ENCODE measurements at regions not wholly inside any gene's neighbourhood (a gene's known extent, or its start where the extent isn't known, plus 50 kb on each side); places are given as distances from the start of the nearest gene placed in this dataset.

DNA sequence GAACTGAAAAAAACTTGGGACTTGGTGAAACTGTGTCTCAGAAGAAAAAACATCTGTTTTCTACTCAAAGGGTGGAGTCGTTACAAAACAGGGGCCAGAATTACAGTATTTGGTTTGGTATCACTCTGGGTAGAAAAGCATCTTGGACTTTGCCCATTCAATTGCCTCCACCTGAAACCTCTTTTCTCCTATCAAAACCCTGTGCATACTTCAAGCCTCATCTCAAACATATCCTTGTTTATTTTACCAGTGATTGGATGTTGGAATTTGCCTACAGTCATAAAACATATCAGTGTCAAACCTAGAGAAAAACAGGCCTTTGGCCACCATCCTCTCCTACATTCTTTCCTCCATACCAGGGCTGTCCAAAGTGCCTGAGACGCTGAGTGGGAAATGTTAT, 281.5 kb downstream of the PLPP3 start:
- Histone ChIP-seq H3K4me1 (replicated peaks) (peaks cover 14% of the 10 kb centered on the region), H3K9me3 (replicated peaks) (no peaks in the 10 kb centered on the region), H3K27ac (no peak overlapping the region), H3K4me3 (no peak overlapping the region), H3K27me3 (replicated peaks) (no peaks in the 10 kb centered on the region), H3K36me3 (no peaks in the 10 kb centered on the region)
- DNase-seq (ENCODE audit: low read depth in 1 of 2, low spot score in 2 of 2): no peak

DNA sequence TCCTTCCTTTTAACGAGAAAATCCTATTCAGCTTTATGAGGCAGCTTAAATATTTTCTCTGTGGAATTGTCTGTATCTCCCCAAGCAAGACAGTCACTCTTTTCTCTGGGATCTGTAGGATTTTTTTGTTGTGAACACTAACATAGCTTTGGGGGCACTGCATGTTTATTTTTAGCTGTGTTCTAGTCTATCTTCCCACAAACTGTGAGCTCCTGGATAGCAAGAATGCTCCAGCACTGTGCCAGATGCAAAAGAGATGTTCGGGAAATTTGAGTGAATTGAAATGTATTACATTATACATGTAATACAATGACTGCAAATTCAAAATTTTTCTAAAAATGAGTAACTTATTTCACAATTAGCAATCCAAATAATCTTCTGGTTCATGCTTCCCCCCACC, 282.2 kb downstream of the PLPP3 start:
- peaks cover 8% of the 10 kb centered on the region for H3K4me1 ChIP-seq (replicated peaks)
- H3K27ac ChIP-seq: no peak overlapping the region
- no peak for DNase-seq (ENCODE audit: low read depth in 1 of 2, low spot score in 2 of 2)
- H3K27me3 ChIP-seq (replicated peaks): no peaks in the 10 kb centered on the region
- H3K36me3 ChIP-seq: no peaks in the 10 kb centered on the region
- H3K9me3 ChIP-seq (replicated peaks): no peaks in the 10 kb centered on the region
- no peak overlapping the region for H3K4me3 ChIP-seq

DNA sequence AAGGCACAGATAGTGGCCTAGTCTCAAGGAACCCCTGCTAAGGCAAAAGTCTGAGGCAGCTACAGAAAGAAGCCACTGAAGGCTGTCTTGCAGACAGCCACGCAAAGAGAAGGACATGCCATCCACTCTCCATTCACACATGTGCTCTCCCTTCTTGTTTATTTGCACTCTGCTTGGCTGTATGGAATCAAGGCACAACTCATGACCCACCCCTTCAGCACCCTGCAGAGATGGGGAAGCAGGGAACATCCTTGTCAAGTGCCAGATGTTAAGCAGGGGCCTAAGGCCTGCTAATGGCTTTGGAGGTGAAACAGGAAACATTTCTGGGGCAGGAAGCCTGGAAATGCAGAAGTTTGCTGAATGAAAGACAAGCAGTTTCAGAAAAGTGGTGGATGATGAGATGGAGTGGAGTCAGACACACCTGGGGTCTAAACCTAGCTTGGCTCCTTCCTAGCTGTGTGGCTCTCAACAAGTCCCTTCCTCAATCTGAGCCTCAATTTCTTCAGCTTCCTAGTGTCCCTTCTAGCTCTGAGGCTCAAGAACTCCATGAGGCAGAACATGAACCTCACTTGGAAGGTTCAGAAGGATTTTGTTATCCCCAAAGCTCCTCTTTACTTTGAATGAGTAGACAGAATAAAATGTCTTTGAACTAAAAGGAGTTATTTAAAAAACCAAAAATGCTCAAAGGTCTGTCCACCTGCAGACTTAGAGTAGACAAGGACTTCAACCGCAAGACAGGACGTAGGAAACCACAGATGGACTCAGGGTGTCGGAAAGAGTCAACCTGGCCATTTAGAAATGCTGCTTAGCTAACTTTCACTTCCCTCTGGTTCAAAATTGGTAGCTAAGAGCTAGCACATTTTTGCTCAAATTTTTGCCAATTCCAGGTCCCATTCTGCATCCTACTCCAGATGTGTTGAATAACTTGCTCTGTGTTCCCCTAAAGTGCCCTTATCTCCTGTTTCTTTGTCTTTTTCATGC, 283.1 kb downstream of the PLPP3 start:
- peaks cover 10% of the 10 kb centered on the region for H3K4me1 ChIP-seq (replicated peaks)
- no peaks in the 10 kb centered on the region for H3K27me3 ChIP-seq (replicated peaks)
- no peak overlapping the region for H3K27ac ChIP-seq
- H3K9me3 ChIP-seq (replicated peaks): no peaks in the 10 kb centered on the region
- DNase-seq (ENCODE audit: low read depth in 1 of 2, low spot score in 2 of 2): no peak
- H3K36me3 ChIP-seq: no peaks in the 10 kb centered on the region
- no peak overlapping the region for H3K4me3 ChIP-seq

DNA sequence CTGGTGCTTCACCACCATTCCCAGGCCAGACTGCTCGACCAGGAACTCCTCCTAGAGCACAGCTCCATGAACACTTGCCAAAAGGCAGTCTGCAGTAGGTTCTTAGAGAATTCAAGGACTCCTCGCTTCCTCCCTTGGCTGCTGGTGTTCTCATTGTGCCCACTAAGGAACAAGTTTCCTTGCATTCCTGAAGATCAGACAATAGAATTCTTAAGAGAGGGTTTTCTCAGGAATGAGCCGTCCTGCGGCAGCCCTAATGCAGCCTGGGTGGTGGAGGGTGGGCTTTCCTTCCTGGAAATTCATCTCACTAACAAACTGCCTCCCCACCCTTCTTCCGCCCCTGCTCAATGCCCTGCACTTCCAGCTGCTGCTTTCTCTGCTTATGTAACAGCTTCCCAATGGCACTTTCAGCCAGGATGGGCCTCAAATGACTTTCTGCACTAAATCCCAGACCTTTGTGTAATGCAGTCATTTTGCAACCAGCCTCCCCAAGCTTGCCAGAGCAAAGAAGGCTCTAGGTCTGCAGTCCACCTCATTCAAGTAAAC, 287.9 kb downstream of the PLPP3 start:
- Histone ChIP-seq H3K4me1 (replicated peaks) (peaks cover 16% of the 10 kb centered on the region), H3K36me3 (no peaks in the 10 kb centered on the region), H3K4me3 (no peak overlapping the region), H3K9me3 (replicated peaks) (no peaks in the 10 kb centered on the region), H3K27me3 (replicated peaks) (no peaks in the 10 kb centered on the region), H3K27ac (peak overlapping the region; percentile 47)
- DNase-seq (ENCODE audit: low read depth in 1 of 2, low spot score in 2 of 2): peak; percentile 74 to 78

DNA sequence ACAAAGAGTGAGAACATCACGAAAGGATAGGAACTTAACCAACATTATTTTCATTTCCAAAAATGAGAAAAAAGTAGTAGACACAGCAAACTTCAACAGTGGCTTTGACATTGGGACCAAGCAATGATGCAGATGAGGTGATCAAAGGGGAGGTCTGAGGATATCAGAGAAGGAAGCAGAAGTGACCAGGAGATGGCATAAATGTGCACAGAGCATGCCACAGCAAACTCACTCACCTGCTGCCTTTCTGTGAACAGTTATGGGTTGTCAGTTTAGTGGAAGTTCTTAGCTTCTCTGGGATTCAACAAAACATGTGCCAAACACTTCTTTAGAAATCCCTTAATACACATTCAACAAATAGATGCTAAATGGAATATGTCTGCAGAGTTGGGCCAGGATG, 290.1 kb downstream of the PLPP3 start:
- no peak overlapping the region for H3K27ac ChIP-seq
- H3K9me3 ChIP-seq (replicated peaks): no peaks in the 10 kb centered on the region
- H3K4me3 ChIP-seq: no peak overlapping the region
- H3K27me3 ChIP-seq (replicated peaks): no peaks in the 10 kb centered on the region
- H3K36me3 ChIP-seq: no peaks in the 10 kb centered on the region
- H3K4me1 ChIP-seq (replicated peaks): peaks cover 16% of the 10 kb centered on the region
- no peak for DNase-seq (ENCODE audit: low read depth in 1 of 2, low spot score in 2 of 2)

DNA sequence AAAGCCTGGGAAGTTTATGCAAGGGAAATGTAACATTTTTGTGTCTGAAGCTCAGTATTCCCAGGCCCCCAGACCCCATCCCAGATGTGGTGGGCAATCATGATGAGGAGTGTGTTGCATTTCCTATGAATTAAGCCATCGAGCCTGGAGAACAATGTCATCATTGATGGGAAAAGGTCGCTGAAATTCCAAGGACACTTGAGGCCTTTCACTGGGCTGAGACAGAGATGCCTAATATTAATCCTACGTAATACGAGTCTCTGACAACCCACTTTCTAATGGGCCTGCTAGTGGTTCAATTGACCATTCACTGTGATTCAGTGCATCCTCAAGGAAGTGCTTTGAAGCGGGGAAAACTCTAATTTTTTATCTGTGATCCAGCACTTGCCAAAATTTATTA, 291.6 kb downstream of the PLPP3 start:
- no peaks in the 10 kb centered on the region for H3K27me3 ChIP-seq (replicated peaks)
- no peak overlapping the region for H3K4me3 ChIP-seq
- H3K9me3 ChIP-seq (replicated peaks): no peaks in the 10 kb centered on the region
- H3K27ac ChIP-seq: no peak overlapping the region
- peaks cover 16% of the 10 kb centered on the region for H3K4me1 ChIP-seq (replicated peaks)
- no peaks in the 10 kb centered on the region for H3K36me3 ChIP-seq
- no peak for DNase-seq (ENCODE audit: low read depth in 1 of 2, low spot score in 2 of 2)

DNA sequence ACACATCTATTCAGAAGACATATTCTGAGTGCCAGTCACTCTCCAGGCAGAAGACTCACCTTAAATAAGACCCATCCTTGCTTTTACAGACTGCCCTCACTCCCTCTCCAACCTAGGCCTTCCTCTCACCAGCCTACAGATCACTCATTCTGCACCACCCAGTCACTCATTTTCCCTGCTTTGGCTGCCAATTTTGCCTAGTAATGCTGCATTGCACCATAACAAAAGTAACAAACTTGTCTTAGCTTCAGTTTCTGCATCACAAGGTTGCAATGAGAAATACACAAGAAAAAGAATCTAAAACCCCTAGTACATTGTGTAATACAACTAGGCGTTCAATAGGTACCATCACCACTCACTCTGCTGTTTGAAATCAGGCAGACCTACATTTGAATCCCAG, 292.4 kb downstream of the PLPP3 start:
- no peak for DNase-seq (ENCODE audit: low read depth in 1 of 2, low spot score in 2 of 2)
- Histone ChIP-seq H3K9me3 (replicated peaks) (no peaks in the 10 kb centered on the region), H3K4me1 (replicated peaks) (peaks cover 13% of the 10 kb centered on the region), H3K4me3 (no peak overlapping the region), H3K27me3 (replicated peaks) (no peaks in the 10 kb centered on the region), H3K36me3 (no peaks in the 10 kb centered on the region), H3K27ac (no peak overlapping the region)

DNA sequence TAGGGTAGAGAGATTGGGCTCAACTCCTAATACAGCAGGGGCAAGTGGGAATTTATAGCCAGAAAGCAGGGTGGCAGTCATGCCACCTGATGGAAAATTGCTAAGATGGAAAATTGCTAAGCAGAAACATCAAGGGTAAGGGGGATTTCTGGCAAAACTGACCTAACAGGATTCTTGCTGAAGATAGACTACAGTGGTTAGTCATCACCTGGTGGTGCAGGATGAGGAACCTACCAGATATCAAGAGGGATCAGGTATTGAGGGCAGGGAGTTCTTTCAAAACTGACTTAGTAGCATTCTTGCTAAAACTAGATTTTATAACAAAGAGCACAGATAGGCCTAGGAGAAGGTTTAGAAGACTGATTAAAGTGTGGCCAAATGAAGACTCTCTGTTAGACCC, 292.9 kb downstream of the PLPP3 start:
- Histone ChIP-seq H3K36me3 (no peaks in the 10 kb centered on the region), H3K9me3 (replicated peaks) (no peaks in the 10 kb centered on the region), H3K27me3 (replicated peaks) (no peaks in the 10 kb centered on the region), H3K4me1 (replicated peaks) (peaks cover 8% of the 10 kb centered on the region), H3K4me3 (no peak overlapping the region), H3K27ac (no peak overlapping the region)
- DNase-seq (ENCODE audit: low read depth in 1 of 2, low spot score in 2 of 2): no peak

DNA sequence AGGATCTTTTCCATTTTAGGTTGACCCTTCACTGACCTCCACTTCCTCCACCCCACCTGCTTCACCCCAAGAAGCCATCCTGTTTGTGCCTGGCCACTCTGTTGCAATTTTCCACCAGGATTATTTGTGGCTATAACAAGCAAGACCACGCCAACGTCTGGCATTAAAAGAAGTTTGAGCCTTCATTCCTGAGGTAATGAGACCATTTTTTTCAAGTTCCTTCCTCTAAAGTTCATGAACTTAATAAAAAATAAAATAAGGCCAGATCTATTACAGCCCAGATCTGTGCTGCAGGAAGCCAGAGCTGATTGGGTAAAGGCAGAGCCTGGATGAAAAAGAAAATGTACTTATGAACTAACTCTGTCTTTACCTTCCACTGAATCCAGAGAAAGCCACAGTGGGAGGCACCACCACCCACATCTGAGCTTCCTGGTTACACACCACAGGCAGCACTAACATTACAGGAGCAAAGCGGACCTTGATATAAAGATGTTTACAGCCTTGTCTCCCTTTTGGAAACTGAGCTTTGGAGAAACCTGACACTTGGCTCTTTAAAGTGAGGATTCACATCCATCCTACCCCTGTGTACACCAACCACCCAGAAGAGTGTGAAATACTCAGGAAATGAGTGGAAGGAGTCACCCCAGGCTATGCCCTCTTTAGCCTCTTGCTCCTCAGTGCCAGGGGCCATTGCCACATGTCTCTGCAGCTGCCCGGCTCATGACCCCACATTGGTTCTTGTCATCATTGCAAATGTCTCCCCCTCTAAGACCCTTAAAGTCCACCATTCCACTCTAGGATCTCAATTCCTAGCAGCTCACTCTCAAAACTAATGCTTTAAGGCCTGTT, 293.6 kb downstream of the PLPP3 start:
- H3K27me3 ChIP-seq (replicated peaks): no peaks in the 10 kb centered on the region
- no peak for DNase-seq (ENCODE audit: low read depth in 1 of 2, low spot score in 2 of 2)
- no peak overlapping the region for H3K4me3 ChIP-seq
- H3K9me3 ChIP-seq (replicated peaks): no peaks in the 10 kb centered on the region
- H3K27ac ChIP-seq: no peak overlapping the region
- no peaks in the 10 kb centered on the region for H3K36me3 ChIP-seq
- H3K4me1 ChIP-seq (replicated peaks): peaks cover under 1% of the 10 kb centered on the region

DNA sequence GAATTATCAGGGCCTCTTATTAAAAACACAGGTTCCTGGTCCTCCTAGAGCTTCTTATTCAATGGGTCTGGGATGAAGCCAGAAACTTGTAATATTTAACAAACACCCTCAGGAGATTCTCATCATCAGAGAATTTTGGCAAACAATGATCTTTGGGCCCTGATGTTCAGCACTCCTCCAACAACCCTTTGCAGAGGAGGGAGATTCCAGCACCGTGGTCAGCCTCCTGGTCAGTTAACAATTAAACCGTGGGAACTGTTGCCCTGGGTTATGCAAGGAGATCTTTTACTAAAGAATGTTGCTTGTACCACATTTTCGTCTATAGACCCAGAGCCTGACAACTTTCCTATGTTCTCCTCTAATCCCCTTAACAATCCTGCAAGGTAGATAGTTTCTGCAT, 294.4 kb downstream of the PLPP3 start:
- H3K9me3 ChIP-seq (replicated peaks): no peaks in the 10 kb centered on the region
- DNase-seq (ENCODE audit: low read depth in 1 of 2, low spot score in 2 of 2): peak in 1 of 2 experiments; percentile 16
- no peaks in the 10 kb centered on the region for H3K36me3 ChIP-seq
- H3K4me1 ChIP-seq (replicated peaks): no peaks in the 10 kb centered on the region
- H3K27me3 ChIP-seq (replicated peaks): no peaks in the 10 kb centered on the region
- no peak overlapping the region for H3K27ac ChIP-seq
- H3K4me3 ChIP-seq: no peak overlapping the region

DNA sequence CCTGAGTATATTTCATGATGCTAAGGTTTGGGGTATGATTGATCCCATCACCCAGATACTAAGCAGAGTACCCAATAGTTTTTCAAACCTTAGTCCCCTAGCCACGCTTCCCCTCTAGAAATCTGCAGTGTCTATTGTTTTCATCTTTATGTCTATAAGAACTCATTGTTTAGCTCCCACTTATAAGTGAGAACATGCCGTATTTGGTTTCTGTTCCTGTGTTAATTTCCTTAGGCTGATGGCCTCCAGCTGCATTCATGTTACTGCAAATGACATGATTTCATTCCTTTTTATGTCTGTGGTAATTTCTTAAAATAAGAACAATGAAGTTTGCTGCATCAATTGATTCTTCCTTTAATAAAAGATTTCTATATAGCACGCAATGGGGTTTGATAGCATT, 301.3 kb downstream of the PLPP3 start:
- H3K36me3 ChIP-seq: no peaks in the 10 kb centered on the region
- no peak overlapping the region for H3K4me3 ChIP-seq
- no peak for DNase-seq (ENCODE audit: low read depth in 1 of 2, low spot score in 2 of 2)
- no peaks in the 10 kb centered on the region for H3K9me3 ChIP-seq (replicated peaks)
- H3K27me3 ChIP-seq (replicated peaks): no peaks in the 10 kb centered on the region
- H3K27ac ChIP-seq: no peak overlapping the region
- peaks cover 7% of the 10 kb centered on the region for H3K4me1 ChIP-seq (replicated peaks)

DNA sequence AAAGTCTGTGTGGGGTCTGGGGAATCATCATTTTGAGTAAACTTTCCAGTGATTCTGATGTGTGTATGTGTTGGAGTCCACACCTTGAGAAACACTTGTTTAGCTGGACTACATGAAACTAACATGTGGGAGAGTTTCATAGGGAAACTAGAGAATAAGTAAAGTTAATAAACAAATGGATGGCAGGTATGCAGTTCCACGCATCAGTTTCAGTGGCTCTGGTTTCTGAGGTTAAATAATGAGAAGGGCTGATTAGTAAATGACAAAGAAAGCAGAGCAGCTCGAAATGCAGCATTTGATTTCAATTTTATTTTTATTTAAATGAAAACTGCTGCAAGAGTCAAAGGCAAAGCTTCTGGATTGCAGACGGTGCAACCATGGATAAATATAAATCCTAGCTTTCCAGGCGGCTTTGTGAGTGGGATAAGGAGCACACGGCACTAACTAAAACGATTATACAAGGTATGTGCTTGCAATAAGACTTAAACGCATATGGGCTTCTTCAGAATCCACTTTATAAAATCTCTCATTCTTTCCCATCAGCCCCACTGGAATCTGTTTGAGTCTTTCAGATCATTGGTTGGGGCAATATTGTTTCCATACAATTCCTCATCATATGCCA, 310.7 kb downstream of the PLPP3 start:
- Histone ChIP-seq H3K27me3 (replicated peaks) (no peaks in the 10 kb centered on the region), H3K27ac (no peak overlapping the region), H3K4me3 (no peak overlapping the region)

DNA sequence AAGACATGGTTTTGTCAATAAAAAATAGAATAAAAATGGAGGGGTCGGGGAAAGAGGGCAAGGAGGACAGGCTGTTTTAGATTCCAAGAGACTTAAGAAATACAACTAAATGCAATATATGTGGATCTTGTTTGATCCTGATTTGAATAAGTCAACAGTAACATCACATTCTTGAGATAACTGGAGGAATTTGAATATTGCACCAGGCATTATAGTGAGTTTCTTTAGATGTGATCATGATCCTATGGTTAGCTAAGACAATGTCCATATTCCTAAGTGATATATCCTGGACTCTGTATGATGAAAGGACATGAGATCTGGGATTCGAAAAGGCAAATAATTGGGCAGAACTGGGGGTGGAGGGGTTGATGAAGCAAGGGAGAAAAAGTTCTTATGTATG, 311.8 kb downstream of the PLPP3 start:
- no peaks in the 10 kb centered on the region for H3K4me1 ChIP-seq (replicated peaks)
- no peak overlapping the region for H3K4me3 ChIP-seq
- H3K27me3 ChIP-seq (replicated peaks): no peaks in the 10 kb centered on the region
- no peak overlapping the region for H3K27ac ChIP-seq
- no peak for DNase-seq (ENCODE audit: low read depth in 1 of 2, low spot score in 2 of 2)
- H3K9me3 ChIP-seq (replicated peaks): no peaks in the 10 kb centered on the region
- no peaks in the 10 kb centered on the region for H3K36me3 ChIP-seq

More for the DNA sequence above, 310.7 kb downstream of the PLPP3 start:
- no peaks in the 10 kb centered on the region for H3K9me3 ChIP-seq (replicated peaks)
- no peaks in the 10 kb centered on the region for H3K4me1 ChIP-seq (replicated peaks)
- no peaks in the 10 kb centered on the region for H3K36me3 ChIP-seq
- no peak for DNase-seq (ENCODE audit: low read depth in 1 of 2, low spot score in 2 of 2)

Data from SJSA1 (cell line).